ENCODE measurements at regions not wholly inside any gene's neighbourhood (a gene's known extent, or its start where the extent isn't known, plus 50 kb on each side); places are given as distances from the start of the nearest gene placed in this dataset.

DNA sequence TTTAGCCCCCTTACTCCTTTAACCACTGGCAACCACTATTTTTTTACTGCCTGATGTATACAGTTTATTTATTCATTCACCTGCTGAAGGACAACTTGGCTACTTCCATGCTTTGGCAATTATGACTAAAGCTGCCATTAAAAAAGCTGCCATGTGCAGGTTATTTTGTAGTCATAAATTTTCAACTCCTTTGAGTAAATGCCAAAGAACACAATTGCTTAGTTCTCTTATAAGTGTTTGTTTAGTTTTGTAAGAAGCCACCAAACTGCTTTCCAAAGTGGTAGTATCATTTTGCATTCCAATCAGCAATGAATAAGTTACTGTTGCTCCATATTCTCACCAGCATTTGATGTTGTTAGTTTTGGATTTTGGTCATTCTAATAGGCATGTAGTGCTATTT is 1831.8 kb downstream of the PCDH7 start:
- Histone ChIP-seq H2BK20ac (ENCODE audit: low read length) (no peak overlapping the region), H4K20me1 (replicated peaks in 1 of 2; ENCODE audit: control insufficient read depth in 1 of 2, insufficient read depth in 2 of 2, low read length in 2 of 2) (no peaks in the 10 kb centered on the region), H3K79me2 (ENCODE audit: control insufficient read depth in 1 of 2, insufficient read depth in 2 of 2, low read length in 2 of 2) (no peaks in the 10 kb centered on the region), H3K4ac (replicated peaks; ENCODE audit: insufficient read length, low read depth, low read length) (no peak overlapping the region), H2BK120ac (replicated peaks; ENCODE audit: low read depth, low read length) (no peak overlapping the region), H3K56ac (replicated peaks; ENCODE audit: insufficient read length, low read depth, low read length) (no peak overlapping the region), H2BK5ac (ENCODE audit: low read depth, low read length) (no peak overlapping the region), H3K36me3 (ENCODE audit: control insufficient read depth in 2 of 4, insufficient read depth in 4 of 4, low read length in 3 of 4) (no peaks in the 10 kb centered on the region), H4K91ac (replicated peaks; ENCODE audit: insufficient read length, low read length) (no peak overlapping the region), H2BK12ac (ENCODE audit: low read depth, low read length) (no peak overlapping the region), H3K23me2 (ENCODE audit: low read depth, low read length) (no peaks in the 10 kb centered on the region), H3K4me2 (ENCODE audit: insufficient read depth in 1 of 2, low read depth in 2 of 2, low read length in 2 of 2) (no peak overlapping the region), H3K18ac (ENCODE audit: extremely low read depth, low read length) (no peak overlapping the region), H2AFZ (ENCODE audit: low read length) (no peak overlapping the region), H2AK5ac (ENCODE audit: low read depth, low read length) (no peak overlapping the region), H2BK15ac (ENCODE audit: low read length) (no peak overlapping the region), H3K79me1 (ENCODE audit: low read depth, low read length) (no peaks in the 10 kb centered on the region), H3K27ac (ENCODE audit: low read depth, low read length) (no peak overlapping the region), H4K8ac (ENCODE audit: extremely low read depth, insufficient read depth, low read length) (no peak overlapping the region), H3K27me3 (replicated peaks in 1 of 4; ENCODE audit: control insufficient read depth in 3 of 4, extremely low read depth in 1 of 4, insufficient read depth in 3 of 4, low read length in 3 of 4) (no peaks in the 10 kb centered on the region), H4K5ac (ENCODE audit: insufficient read length, low read depth, low read length) (no peak overlapping the region), H3K4me3 (ENCODE audit: extremely low read depth in 1 of 4, insufficient read depth in 2 of 4, low read depth in 3 of 4, low read length in 4 of 4) (no peak overlapping the region), H3K9me3 (ENCODE audit: insufficient read depth in 2 of 2, low read depth in 1 of 2, low read length in 1 of 2) (no peaks in the 10 kb centered on the region), H3K9ac (replicated peaks in 1 of 4; ENCODE audit: extremely low read depth in 1 of 4, low read depth in 3 of 4, low read length in 3 of 4) (no peak overlapping the region), H3K4me1 (replicated peaks in 1 of 4; ENCODE audit: control insufficient read depth in 3 of 4, insufficient read depth in 4 of 4, low read length in 3 of 4) (no peaks in the 10 kb centered on the region), H3K23ac (ENCODE audit: insufficient read length) (no peak overlapping the region), H3K14ac (ENCODE audit: insufficient read length) (no peak overlapping the region)
- no peak for TF ChIP-seq EZH2 (IDR thresholded peaks at IDR 0.05; ENCODE audit: low read depth, low read length, severe bottlenecking)
- TF ChIP-seq CHD1 (IDR thresholded peaks at IDR 0.05; ENCODE audit: low read depth, low read length), result no peak
- TF ChIP-seq TCF12 (IDR thresholded peaks at IDR 0.05; ENCODE audit: low read depth, low read length), result no peak
- TF ChIP-seq SUZ12 (IDR thresholded peaks at IDR 0.05; ENCODE audit: low read length), result no peak
- ChIA-PET CTCF (ENCODE audit: partially characterized antibody) (no interaction called here), POLR2A (ENCODE audit: partially characterized antibody) (no interaction called here)
- FAIRE-seq (no peak), DNase-seq (ENCODE audit: low read depth in 1 of 2, low spot score in 2 of 2) (no peak)
